ENCODE measurements at regions not wholly inside any gene's neighbourhood (a gene's known extent, or its start where the extent isn't known, plus 50 kb on each side); places are given as distances from the start of the nearest gene placed in this dataset.
"Not testable (repeated sequence)": the region's sequence is repeated elsewhere in the genome, so short reads cannot be mapped to it uniquely, and the experiment has no call there.

DNA sequence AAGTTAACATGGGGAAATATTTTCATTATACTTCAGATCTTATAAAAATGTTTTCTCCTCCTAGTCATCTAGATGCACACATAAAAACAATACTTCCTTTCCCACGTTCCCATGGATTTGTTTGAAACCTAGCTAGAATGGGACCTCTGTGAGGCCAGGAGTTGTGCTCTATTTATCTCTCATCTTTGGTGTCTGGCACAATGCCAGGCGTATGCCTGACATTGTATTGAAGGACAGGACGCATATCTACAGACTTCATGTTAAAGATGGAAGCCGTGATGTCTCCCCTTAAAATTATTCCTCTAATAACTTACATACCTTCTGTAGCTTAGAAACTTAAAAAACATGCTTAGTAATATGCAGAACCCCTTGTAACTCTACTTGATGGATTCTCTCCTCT is 394.5 kb upstream of the FAT1 start:
- no peak for DNase-seq

DNA sequence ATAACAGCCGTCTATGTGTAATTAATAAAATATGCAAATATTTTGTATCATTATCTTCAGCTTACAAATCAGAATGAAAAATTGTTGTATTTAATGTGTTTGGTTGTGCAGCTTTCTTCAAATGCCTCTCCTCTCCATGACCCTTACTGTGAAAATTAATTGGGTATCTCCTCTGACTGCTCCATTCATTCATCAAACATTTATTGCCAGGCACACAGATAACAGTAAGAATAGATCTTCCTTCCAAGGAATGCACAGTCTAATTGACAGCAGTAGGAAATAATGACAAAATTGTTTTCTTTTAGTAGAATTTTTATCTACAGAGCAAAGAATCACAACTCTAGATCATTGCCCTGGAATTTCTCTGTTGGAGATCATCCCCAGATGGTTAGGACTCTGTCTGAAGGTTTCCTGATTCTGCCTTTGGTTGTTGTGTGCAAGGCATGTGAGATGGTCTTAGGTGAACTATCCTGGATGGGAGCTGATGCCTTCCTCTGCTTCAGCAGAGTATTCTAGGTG is 395.0 kb upstream of the FAT1 start:
- DNase-seq = no peak

DNA sequence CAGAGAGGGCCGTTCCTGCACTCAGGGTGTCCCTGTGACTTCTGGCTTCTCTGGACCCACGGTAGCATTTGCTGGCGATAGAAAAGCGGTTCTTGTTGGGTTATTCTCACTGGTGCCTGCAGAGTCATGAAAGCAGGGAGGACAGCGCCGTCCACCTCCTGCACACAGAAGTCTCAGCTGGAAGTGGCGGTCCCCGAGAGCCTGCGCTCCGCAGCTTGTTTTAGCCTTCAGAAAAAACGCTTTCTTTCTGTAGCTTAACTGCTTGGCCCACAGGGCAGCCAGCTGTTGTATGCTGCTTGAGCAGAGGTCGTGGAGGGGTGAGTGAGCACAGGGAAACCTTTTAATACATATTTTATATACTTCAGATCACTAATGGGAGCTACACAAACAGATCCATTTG is 400.7 kb upstream of the FAT1 start:
- DNase-seq = no peak

DNA sequence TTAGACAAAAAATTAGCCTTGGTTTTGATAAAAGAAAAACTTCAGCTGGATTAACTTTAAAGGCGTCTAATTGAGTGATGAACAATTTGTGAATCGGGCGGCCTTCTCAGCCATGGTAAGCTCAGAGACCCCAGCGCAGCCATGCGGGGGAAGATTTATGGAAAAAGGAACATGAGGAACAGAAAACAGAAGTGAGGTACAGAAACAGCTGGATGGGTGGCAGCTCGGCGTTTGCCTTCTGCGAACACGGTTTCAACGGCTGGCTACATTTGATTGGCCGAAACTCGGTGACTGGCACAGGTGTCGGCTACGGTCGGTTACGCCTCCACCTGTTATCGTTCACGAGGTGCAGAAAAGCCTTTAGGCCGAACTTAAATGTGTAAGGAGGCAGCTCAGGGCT is 401.4 kb upstream of the FAT1 start:
- no peak for DNase-seq

DNA sequence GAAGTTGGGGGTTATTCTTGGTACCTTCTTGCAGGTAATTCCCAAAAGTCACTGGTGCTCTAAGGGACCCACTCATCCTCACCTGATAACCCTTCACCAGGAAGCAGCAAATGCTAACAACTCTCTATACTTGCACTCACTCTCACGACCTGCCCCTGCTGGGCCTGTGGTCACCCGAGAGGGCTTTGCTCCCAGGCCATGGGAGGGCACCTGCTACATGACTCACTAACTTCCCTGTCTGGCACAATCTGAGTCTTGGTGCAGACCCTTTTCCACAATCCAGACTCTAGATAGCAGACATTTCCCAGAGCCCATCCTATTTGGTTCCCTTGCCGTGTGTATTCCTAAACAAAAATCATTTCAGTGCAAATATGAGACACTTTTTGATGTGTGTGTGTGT is 403.8 kb upstream of the FAT1 start:
- DNase-seq = no peak

DNA sequence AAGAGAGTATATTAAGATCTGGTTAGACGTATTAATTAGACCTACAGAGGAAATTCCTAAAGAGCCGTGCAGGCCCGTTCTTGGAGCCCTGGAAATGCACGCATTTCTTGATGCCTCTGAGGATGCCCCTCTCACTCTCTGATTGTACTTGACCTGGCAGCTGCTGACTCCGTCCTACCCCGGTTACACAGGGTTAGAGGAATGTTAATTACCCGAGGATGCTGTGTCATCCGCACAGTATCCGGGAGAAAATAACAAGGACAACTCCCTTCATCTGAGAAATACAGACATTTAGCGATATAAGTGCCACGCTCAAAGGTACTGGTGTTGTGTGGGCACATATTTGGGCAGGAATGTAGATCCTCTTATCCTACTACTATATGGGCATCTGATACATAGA is 404.6 kb upstream of the FAT1 start:
- DNase-seq = no peak

DNA sequence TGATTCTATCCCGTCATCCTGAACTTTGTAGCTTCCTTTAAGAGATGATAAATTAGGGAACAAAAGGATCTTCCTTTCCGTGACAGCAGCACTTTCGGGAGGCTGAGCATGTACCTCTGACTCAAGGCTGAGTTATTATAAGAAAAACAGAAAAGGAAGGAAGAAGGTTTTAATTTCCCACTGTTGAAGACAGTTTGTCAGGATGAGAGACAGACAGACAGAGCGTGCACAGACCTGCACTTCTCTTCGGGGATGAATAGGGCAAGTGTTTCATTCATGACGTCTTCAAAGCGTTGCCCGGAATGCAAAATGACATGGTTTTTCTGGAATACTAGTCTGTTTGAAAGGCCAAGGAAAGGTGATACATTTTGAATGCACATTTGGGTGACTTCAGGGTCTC is 405.3 kb upstream of the FAT1 start:
- peak in 1 of 58 donors; percentile 2 for DNase-seq

DNA sequence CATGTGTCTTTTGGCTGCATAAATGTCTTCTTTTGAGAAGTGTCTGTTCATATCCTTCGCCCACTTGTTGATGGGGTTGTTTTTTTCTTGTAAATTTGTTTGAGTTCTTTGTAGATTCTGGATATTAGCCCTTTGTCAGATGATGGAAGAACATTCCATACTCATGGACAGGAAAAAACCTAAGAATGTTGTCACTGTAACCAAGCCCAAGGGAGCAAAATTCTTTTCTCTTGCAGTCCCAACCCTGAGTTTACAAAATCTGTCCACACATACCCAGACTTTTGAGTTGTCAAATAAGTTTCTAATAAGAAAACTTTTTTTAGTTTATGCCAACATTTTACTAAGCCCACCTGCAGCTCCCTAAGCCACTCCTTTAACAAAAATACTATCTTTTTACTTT is 408.2 kb upstream of the FAT1 start:
- DNase-seq = not testable (repeated sequence)

DNA sequence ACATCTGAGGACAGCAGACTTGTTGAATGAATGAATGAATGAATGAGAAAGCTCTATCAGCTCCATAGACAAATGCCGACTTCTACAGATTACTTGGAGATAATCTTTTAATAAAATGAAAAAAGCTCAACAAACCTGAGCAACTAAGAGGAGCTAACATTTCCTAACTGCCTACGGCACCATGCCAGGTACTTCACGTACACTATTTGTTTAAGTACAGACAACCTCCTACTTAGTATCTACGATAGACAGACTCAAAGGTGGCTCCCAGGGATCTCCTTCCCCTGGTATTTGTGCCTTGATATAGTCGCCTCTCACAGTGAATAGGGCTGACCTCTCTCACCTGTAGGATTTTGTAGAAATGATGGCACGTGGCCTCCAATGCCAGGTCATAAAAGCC is 412.2 kb upstream of the FAT1 start:
- DNase-seq = no peak

DNA sequence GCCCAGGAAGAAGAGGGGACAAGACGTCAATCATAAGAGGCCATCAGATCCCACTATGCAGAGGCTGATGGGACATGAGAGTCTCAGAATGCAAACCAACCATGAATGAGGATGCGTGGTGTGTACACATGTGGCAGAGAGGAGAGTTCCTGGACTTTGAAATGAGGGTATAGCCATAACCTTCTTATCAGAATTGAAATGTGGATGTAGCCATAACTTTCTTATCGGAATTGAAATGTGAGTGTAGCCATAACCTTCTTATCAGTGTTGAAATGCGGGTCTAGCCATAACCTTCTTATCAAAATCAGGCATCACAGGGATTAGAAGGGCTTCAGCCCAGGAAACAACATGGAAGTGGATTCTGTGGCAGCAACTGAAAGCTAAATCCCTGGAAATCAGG is 415.5 kb upstream of the FAT1 start:
- no peak for DNase-seq

DNA sequence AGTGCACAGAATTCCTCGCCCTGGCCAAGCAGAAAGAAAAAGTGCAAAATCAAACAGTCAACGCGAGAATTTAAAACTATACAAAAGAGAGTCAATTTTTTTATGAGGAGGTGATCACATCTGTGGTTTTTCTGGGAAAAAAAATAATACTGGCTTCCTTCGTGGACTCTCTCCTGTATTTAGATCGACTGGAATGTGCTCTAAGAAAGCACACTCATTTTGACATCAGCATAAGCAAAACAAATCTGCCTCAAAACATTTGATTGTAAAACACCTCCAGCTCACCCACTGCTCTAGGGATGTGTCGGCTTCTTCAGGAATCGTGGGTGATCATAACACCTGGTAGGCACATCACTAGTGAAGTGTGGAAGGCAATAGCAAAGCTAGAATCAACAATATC is 417.4 kb upstream of the FAT1 start:
- no peak for DNase-seq

DNA sequence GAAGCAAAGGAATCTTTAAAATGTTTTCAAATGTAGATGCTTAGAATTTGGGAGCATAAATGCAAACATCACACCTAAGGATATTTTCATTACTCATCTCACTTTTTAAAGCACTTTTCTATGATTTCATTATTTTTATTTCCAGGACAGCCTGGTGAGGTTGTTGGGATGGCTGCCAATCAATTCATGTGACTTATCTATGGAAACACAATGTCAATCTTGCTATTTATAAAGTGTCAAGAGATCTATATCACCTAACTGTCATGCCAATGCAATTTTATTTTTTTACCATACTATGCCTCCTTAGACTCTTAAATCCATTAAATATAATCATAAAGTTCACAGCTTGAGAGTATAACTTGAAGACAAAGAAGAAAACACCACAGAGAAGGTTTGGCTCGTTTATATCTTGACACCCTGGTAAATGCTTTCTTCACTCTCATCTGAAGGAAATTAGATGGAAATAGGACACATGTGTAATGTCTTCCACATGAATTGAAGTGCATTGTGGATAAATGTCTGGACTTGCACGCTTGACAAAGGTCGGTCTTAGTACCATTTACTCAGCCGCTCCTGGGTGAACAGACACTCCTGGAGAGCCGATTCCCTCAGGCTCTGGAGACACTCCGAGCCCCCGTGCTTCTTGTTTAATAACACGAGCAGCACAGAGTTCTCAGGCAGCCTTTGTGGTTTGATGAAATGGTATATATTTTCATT is 425.7 kb upstream of the FAT1 start:
- no peak for DNase-seq

DNA sequence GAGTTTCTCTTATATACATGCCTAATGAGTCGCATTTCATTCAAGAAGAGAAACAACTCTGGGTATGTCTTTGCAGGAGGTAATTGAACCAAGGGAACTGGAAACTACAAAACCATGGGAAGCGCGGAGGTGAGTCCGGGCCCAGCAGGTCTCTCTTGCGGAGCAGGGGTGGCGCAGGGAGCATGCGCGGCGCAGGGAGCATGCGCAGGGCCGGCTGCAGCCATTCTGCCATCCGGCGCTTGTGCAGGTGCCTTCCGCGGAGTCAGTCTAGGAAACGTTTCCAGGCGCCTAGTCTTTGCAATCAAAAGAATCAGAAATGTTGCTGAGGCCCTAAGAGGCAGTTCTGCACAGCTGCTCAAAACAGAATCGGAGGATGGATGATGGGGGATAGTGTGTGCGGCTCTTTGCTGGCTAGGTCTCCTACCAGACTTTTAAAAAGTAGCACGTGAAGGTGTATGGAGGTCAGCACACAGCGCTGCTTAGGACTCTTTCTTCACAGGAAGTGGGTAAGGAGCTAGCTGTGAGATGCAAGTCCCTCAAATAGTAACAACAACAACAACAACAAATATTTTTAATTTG is 433.8 kb upstream of the FAT1 start:
- DNase-seq = no peak

DNA sequence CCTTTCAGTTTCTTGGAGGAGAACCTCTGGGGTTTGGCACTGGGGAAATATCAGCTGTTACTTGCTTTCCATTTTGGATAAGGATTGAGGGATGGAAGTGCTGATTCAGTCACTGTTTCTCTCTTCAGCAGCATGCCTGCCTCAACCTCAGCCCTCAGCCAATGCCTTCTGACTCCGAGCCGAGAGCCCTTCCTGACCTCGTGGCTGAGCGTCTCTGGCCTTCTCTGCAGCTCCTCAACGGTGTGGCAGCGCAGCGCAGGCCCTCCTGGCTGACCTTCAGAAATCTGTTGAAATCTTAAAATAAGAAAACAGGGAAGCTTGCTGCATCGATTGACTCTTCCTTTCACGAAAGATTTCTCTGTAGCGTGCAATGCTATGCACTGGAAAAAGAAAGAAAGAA is 434.3 kb upstream of the FAT1 start:
- DNase-seq = no peak

DNA sequence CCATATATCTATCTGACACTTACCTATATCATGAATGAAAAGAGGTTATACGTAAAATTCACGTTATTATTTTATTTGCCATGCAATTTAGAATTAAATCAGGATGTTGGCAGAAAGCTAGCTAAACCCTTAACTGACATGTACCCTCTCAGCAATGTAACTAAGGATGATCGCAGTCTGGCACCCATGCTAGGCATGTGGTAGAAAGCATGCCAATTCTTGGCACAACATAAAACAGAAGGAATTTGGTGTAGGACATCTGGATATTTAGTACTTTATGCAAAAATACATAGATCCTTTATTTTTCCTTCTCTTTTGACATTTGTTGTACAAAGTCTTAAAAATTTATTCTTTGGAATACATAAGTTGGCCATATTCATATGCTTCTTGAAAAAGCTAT is 436.8 kb upstream of the FAT1 start:
- no peak for DNase-seq

DNA sequence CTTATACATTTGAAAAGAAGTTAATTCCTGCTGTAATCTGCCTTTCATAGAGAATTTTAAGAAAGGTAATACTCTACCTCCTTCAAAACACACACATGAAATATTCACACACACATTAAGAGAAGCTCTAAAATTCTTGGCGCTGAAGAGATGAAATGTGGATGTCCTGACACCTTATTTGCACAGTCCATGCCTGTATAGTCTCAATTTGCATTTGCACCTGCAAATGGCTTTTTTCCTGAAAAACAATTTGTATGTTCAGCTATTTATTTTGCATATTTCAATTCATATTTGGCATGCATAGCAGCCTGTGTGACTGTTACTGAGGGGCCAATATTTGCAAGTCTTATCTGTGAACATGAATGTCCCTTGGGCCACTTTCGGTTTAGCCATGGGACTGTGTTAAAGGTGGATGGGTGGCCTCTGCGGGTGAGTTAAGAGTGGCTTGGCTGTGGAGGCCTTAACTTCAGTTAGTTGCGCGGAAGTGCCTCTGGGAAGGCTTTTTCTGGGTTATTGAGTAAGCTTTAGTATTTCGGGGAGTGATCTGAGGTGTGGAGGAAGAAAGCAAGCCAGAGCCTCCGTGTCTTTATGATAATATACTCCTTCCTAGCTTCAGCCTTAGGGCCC is 443.3 kb upstream of the FAT1 start:
- no peak for DNase-seq

DNA sequence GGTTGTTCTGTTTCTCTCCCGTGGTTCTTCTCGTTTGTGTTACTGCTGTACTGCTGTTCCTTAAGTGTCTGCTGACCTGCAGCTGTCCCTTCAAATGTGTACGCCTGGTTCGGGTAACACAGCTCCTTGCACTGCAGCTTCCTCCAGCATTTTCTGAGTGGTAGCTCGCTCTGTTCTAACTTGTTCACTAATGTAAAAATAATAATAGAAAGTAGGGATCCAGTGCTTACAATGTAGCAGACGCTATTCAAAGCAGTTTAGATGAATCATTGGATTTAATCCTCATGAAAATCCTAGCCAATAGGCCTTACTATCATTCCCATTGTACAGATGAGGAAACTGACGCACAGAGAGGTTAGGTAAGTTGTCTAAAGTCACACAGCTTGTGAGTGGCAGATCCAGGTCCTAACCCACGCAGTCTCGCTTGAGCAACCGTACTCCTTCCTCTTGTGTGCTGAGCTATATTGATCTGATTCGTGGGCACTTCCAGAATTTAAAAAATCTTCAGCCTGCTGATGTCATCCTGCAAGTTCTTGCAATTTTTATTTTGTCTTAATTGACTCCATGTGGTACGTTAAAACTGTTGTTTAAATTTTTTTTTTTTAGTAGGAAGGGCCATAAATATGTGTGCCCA is 448.2 kb upstream of the FAT1 start:
- no peak for DNase-seq

DNA sequence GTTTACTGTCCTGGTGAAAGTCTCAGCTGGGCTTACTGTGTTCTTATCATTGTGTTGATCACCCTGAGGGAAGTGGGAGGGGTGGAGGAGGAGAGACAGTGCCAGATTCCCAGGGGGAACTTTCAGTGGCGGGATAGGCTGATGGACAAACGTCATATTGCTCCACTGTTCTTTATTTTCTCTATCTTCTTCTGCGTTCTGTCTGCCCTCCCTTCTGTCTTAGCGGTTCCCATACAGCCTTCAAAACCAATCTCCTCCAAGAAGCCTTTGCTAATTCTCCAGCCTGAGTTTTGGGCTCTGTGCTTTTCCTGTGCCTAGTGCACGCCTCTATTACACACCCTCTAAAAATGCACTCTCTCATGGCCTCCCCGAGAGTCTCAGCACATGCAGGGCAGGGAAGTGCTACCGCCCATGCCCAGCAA is 448.7 kb upstream of the FAT1 start:
- no peak for DNase-seq

DNA sequence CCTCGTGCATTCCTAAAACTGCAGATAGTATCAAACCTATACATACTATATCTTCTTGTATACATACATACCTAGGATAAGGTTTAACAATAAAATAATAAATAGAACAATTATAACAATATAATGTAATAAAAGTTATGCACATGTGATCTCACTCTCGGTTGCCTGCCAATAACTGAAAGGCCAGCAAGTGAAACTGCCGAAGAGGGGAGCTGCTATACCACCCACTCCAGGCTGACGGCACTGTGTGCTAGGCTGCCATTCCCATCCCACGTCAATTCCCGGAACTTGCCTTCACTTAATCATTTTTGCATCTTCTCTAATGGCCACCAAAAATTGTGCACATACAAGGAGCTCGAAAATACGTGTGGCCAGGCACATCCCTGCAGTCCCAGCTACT is 451.1 kb upstream of the FAT1 start:
- DNase-seq = no peak

DNA sequence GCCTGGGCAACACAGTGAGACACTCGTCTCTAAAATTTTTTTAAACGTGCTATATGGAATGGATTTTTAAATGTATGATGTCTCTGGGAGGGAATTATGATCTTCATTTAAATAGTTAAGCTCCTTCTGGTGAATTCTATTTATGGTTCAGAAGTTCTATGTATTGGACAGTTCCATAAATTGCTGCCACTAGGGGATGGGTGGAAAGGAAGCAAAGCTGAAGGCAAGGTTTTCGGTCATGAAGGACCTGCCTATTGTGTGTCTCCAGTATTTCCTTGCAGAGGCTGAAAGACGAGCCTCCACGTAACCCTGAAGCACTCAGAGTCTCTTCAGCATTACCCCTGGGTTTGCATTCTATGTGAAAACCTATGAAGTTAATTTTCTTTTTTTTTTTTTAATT is 451.5 kb upstream of the FAT1 start:
- DNase-seq = no peak

DNA sequence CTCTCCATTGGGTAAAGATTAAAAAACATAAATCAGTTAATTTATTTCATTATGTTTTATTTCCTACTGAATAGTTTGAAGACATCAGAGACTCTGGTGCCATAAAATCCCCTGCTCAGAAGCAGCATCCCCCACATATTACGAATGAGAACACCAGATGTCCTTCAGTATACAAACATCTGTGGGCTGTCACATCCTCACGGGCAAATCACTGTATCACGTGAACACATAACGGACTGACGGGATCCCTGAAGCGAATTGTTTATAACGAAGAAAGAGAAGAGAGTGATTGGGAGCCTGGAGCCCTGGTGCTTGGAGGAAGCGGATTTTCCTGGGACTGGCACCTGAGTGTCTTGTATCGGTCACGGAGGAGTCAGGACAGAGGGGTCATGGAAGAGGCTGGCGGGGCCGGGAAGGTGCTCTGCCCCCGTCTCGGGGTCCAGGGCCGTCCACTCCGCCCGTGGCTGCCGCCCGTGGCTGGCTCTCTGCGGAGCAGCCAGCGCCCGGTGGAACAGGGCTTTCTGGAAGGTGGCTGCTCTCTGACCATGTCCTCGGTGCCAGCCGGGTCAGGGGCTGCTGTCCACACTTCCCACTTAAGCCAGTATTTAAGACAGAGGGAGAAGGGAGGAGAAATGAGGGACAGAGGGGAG is 452.7 kb upstream of the FAT1 start:
- no peak for DNase-seq

DNA sequence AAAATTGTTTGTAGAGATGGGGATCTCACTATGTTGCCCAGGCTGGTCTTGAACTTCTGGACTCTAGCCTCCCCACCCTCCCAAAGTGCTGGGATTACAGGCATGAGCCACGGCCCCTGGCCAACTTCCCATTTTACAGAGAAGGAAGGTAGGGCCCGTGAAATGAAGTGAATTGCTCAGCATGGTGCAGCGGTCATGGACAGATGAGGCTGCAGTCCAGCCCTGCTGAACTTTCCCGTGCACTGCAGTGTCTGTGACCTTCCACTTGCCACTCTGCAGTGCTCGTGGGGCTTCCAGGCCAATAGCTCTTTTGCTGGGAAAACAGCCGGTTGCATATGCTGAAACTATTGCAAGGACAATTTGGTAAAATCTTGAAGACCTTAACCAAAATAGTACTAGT is 454.4 kb upstream of the FAT1 start:
- DNase-seq = no peak

Measured in anterior cingulate cortex (tissue), 58 donors.